Skeletal muscle satellite cell (primary cell): ENCODE measurements at regions not wholly inside any gene's neighbourhood (a gene's known extent, or its start where the extent isn't known, plus 50 kb on each side); places are given as distances from the start of the nearest gene placed in this dataset.

Source experiments
- H3K27me3 ChIP-seq: 2 replicates; pipeline ENCODE4 v1.7.0; 2013; ENCODE audit warnings: low read length; ENCODE audit not compliant: control insufficient read depth, insufficient read depth
- H3K36me3 ChIP-seq: 2 replicates; pipeline ENCODE4 v1.7.0; 2013; ENCODE audit warnings: mild to moderate bottlenecking, control low read depth, low read length; ENCODE audit not compliant: insufficient read depth
- H3K4me1 ChIP-seq: 2 replicates; pipeline ENCODE4 v1.7.0; 2013; ENCODE audit warnings: low read length; ENCODE audit not compliant: control insufficient read depth, insufficient read depth
- H3K4me2 ChIP-seq: 2 replicates; pipeline ENCODE4 v1.7.0; 2013; ENCODE audit warnings: mild to moderate bottlenecking, low read length
- H3K4me3 ChIP-seq: 2 replicates; pipeline ENCODE4 v1.7.0; 2013; ENCODE audit warnings: low read length
- H3K9ac ChIP-seq: 2 replicates; pipeline ENCODE4 v1.7.0; 2013; ENCODE audit warnings: mild to moderate bottlenecking, low read depth, low read length, moderate library complexity
- H3K9me3 ChIP-seq: replicated peaks from 2 replicates; pipeline ENCODE4 v1.7.0; 2013; ENCODE audit warnings: mild to moderate bottlenecking, control low read depth, low read length

- Histone ChIP-seq H3K9ac (no peak overlapping the region), H3K9me3 (no peaks in the 10 kb centered on the region), H3K4me2 (no peak overlapping the region), H3K27me3 (no peaks in the 10 kb centered on the region), H3K4me3 (no peak overlapping the region), H3K36me3 (no peaks in the 10 kb centered on the region), H3K4me1 (no peaks in the 10 kb centered on the region)
Observed at GRCh38 chr10:8420182-8420581, 365.7 kb downstream of the GATA3 start.

GRCh38 chr10:8424555-8425211 lies 370.2 kb downstream of the GATA3 start:
- Histone ChIP-seq H3K4me1 (no peaks in the 10 kb centered on the region), H3K4me3 (no peak overlapping the region), H3K9ac (no peak overlapping the region), H3K36me3 (no peaks in the 10 kb centered on the region), H3K27me3 (no peaks in the 10 kb centered on the region), H3K9me3 (no peaks in the 10 kb centered on the region), H3K4me2 (no peak overlapping the region)

- Histone ChIP-seq H3K4me1 (no peaks in the 10 kb centered on the region), H3K4me3 (no peak overlapping the region), H3K36me3 (no peaks in the 10 kb centered on the region), H3K9me3 (no peaks in the 10 kb centered on the region), H3K27me3 (no peaks in the 10 kb centered on the region), H3K4me2 (no peak overlapping the region), H3K9ac (no peak overlapping the region)
Observed at GRCh38 chr10:8428654-8429053, 374.2 kb downstream of the GATA3 start.

GRCh38 chr10:8430321-8430720 lies 375.8 kb downstream of the GATA3 start:
- no peak overlapping the region for H3K4me2 ChIP-seq
- no peaks in the 10 kb centered on the region for H3K27me3 ChIP-seq
- no peak overlapping the region for H3K9ac ChIP-seq
- no peaks in the 10 kb centered on the region for H3K9me3 ChIP-seq
- H3K4me3 ChIP-seq: no peak overlapping the region
- no peaks in the 10 kb centered on the region for H3K36me3 ChIP-seq
- no peaks in the 10 kb centered on the region for H3K4me1 ChIP-seq

GRCh38 chr10:8431511-8431910 lies 377.0 kb downstream of the GATA3 start:
- Histone ChIP-seq H3K4me2 (no peak overlapping the region), H3K27me3 (no peaks in the 10 kb centered on the region), H3K4me3 (no peak overlapping the region), H3K4me1 (no peaks in the 10 kb centered on the region), H3K9me3 (no peaks in the 10 kb centered on the region), H3K9ac (no peak overlapping the region), H3K36me3 (no peaks in the 10 kb centered on the region)

- Histone ChIP-seq H3K36me3 (no peaks in the 10 kb centered on the region), H3K9ac (no peak overlapping the region), H3K4me2 (no peak overlapping the region), H3K4me3 (no peak overlapping the region), H3K27me3 (no peaks in the 10 kb centered on the region), H3K4me1 (no peaks in the 10 kb centered on the region), H3K9me3 (no peaks in the 10 kb centered on the region)
Observed at GRCh38 chr10:8435186-8436055, 380.9 kb downstream of the GATA3 start.

GRCh38 chr10:8437896-8438295 lies 383.4 kb downstream of the GATA3 start:
- Histone ChIP-seq H3K4me2 (no peak overlapping the region), H3K27me3 (no peaks in the 10 kb centered on the region), H3K9me3 (no peaks in the 10 kb centered on the region), H3K36me3 (no peaks in the 10 kb centered on the region), H3K4me3 (no peak overlapping the region), H3K9ac (no peak overlapping the region), H3K4me1 (no peaks in the 10 kb centered on the region)

- Histone ChIP-seq H3K27me3 (no peaks in the 10 kb centered on the region), H3K4me3 (no peak overlapping the region), H3K9ac (no peak overlapping the region), H3K36me3 (no peaks in the 10 kb centered on the region), H3K4me1 (no peaks in the 10 kb centered on the region), H3K4me2 (no peak overlapping the region), H3K9me3 (no peaks in the 10 kb centered on the region)
Observed at GRCh38 chr10:8438603-8439002, 384.1 kb downstream of the GATA3 start.

- H3K4me1 ChIP-seq: no peaks in the 10 kb centered on the region
- H3K9me3 ChIP-seq: no peaks in the 10 kb centered on the region
- no peaks in the 10 kb centered on the region for H3K27me3 ChIP-seq
Observed at GRCh38 chr10:8439040-8439439, 384.6 kb downstream of the GATA3 start.

GRCh38 chr10:8444630-8445029 lies 390.1 kb downstream of the GATA3 start:
- no peaks in the 10 kb centered on the region for H3K27me3 ChIP-seq

More at GRCh38 chr10:8439040-8439439, 384.6 kb downstream of the GATA3 start:
- Histone ChIP-seq H3K4me2 (no peak overlapping the region), H3K36me3 (no peaks in the 10 kb centered on the region), H3K4me3 (no peak overlapping the region), H3K9ac (no peak overlapping the region)

GRCh38 chr10:8445353-8445752 lies 390.9 kb downstream of the GATA3 start:
- Histone ChIP-seq H3K9me3 (no peaks in the 10 kb centered on the region), H3K36me3 (no peaks in the 10 kb centered on the region), H3K4me3 (no peak overlapping the region), H3K4me1 (no peaks in the 10 kb centered on the region), H3K9ac (no peak overlapping the region), H3K27me3 (no peaks in the 10 kb centered on the region), H3K4me2 (no peak overlapping the region)

More at GRCh38 chr10:8444630-8445029, 390.1 kb downstream of the GATA3 start:
- Histone ChIP-seq H3K4me2 (no peak overlapping the region), H3K4me1 (no peaks in the 10 kb centered on the region), H3K4me3 (no peak overlapping the region), H3K9me3 (no peaks in the 10 kb centered on the region), H3K36me3 (no peaks in the 10 kb centered on the region), H3K9ac (no peak overlapping the region)

GRCh38 chr10:8449909-8450308 lies 395.4 kb downstream of the GATA3 start:
- Histone ChIP-seq H3K36me3 (no peaks in the 10 kb centered on the region), H3K4me3 (no peak overlapping the region), H3K4me1 (no peaks in the 10 kb centered on the region), H3K27me3 (no peaks in the 10 kb centered on the region), H3K9ac (no peak overlapping the region), H3K4me2 (no peak overlapping the region), H3K9me3 (no peaks in the 10 kb centered on the region)
